Fibroblast of the aortic adventitia (primary cell): ENCODE measurements at regions not wholly inside any gene's neighbourhood (a gene's known extent, or its start where the extent isn't known, plus 50 kb on each side); places are given as distances from the start of the nearest gene placed in this dataset.
"Not testable (repeated sequence)": the region's sequence is repeated elsewhere in the genome, so short reads cannot be mapped to it uniquely, and the experiment has no call there.

ENCODE experiments used
- DNase-seq: peaks from one replicate; pipeline ENCODE4 v3.0.0-alpha.2; 2010; ENCODE audit warnings: low read depth
- H3K4me3 ChIP-seq: 2 replicates; pipeline ENCODE4 v1.5.1; 2011; ENCODE audit warnings: low read depth, mild to moderate bottlenecking, control low read depth, low read length, moderate library complexity
- TF ChIP-seq, protein P1 (sequence below): IDR thresholded peaks from 2 replicates; pipeline ENCODE4 v1.5.1; 2011; ENCODE audit warnings: mild to moderate bottlenecking, low read length, control low read depth, inconsistent platforms; ENCODE audit not compliant: insufficient read depth

DNA sequence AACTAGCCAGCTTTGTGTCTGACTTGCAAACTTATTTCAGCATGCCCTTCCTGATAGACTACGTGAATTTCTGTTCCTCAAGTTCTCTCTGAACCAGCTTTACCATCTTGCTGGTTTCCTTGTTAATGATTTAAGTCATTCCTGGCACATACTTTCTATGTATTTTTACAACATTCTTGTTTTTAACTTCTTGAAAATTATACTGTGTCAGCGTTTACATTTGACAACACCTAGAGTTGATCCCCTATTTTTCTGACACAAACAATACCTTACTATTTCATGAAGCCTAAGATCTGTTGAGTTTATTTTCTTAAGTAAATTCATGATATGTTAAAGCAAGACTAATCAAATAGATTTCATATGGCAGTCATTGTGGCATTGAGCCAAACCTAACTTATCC is 686.3 kb downstream of the XPNPEP1 start:
- DNase-seq = no peak
- no peak overlapping the region for H3K4me3 ChIP-seq
- TF ChIP-seq, protein P1, sequence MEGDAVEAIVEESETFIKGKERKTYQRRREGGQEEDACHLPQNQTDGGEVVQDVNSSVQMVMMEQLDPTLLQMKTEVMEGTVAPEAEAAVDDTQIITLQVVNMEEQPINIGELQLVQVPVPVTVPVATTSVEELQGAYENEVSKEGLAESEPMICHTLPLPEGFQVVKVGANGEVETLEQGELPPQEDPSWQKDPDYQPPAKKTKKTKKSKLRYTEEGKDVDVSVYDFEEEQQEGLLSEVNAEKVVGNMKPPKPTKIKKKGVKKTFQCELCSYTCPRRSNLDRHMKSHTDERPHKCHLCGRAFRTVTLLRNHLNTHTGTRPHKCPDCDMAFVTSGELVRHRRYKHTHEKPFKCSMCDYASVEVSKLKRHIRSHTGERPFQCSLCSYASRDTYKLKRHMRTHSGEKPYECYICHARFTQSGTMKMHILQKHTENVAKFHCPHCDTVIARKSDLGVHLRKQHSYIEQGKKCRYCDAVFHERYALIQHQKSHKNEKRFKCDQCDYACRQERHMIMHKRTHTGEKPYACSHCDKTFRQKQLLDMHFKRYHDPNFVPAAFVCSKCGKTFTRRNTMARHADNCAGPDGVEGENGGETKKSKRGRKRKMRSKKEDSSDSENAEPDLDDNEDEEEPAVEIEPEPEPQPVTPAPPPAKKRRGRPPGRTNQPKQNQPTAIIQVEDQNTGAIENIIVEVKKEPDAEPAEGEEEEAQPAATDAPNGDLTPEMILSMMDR = no peak

- not testable (repeated sequence) for H3K4me3 ChIP-seq, DNase-seq
Measured at GRCh38 chr10:109223533-109223932, 699.8 kb downstream of the XPNPEP1 start.

DNA sequence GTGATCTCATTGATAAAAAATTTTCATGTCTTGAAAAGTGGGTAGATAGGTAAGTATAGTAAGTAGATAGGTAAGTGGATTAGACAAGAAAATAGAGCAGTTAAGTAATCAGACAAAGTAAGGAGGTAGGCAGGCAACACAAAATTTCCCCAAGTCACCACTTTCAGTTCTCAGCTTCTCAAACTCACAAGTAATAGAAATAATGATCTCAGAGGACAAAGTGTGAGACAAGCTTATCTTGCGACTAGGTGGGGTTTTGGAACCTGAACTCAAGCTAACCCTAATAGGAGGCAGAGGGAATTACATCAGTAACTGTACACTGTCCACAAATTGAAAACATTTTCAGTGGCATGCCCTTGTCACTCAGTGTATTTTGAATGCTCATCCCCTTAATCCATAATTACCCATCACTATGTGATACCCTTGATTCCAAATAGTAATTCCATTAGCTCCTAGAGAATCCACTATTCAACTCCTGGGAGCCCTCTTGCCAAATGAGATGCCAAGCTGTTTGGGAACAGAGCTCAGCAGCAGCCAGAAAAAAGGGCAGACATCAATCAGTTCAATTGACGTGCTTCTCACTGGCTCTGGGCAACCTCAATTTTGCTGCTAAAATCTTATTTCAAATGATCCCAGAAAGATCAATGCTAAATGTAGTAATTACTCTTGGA is 703.2 kb downstream of the XPNPEP1 start:
- H3K4me3 ChIP-seq = no peak overlapping the region
- TF ChIP-seq, protein P1 = no peak
- DNase-seq = no peak

- TF ChIP-seq, protein P1 = no peak
Measured at GRCh38 chr10:109218207-109218606, 705.1 kb downstream of the XPNPEP1 start.

GRCh38 chr10:109215291-109216075 is 707.8 kb downstream of the XPNPEP1 start:
- DNase-seq = no peak
- TF ChIP-seq, protein P1 = no peak
- no peak overlapping the region for H3K4me3 ChIP-seq

More at GRCh38 chr10:109218207-109218606, 705.1 kb downstream of the XPNPEP1 start:
- no peak overlapping the region for H3K4me3 ChIP-seq
- DNase-seq = no peak

DNA sequence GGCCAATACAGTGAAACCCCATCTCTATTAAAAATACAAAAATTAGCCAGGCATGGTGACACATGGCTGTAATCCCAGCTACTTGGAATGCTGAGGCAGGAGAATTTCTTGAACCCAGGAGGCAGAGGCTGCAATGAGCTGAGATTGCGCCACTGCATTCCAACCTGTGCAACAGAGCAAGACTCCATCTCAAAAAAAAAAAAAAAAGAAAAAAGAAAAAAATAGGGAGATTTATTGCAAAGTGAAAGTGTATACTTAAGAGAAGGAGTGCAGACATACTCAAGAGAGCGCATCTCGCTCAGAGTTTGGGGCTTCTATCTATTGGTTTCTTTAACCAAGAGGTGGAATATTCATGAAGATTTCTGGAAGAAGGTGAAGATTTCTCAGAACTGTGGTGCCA is 708.4 kb downstream of the XPNPEP1 start:
- H3K4me3 ChIP-seq, DNase-seq: not testable (repeated sequence)

DNA sequence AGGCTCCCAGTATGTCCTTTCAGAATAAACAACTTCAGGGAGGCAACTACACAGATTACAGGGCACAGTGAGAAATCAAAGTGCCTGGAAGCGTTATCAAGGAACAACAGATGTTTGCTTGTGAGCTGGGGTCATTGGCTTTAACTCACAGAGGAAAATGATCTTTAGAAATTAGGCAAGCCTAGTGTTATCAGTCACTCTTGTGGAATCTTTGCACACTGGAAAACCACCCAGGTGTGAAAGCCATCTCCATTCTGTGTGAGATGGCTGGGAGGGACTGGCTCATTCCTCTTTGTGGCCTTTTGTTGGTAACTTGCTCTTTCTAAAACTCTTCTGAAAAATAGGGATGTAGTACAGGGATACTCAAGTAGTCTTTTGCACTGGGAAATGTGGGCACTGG is 716.0 kb downstream of the XPNPEP1 start:
- TF ChIP-seq, protein P1 = no peak
- H3K4me3 ChIP-seq = no peak overlapping the region
- DNase-seq = peak; percentile 18
